ENCODE measurements at regions not wholly inside any gene's neighbourhood (a gene's known extent, or its start where the extent isn't known, plus 50 kb on each side); places are given as distances from the start of the nearest gene placed in this dataset.
A peak's percentile ranks its signal among the peaks of the same experiment; 100 is the strongest.
"Not testable (repeated sequence)": the region's sequence is repeated elsewhere in the genome, so short reads cannot be mapped to it uniquely, and the experiment has no call there.

DNA sequence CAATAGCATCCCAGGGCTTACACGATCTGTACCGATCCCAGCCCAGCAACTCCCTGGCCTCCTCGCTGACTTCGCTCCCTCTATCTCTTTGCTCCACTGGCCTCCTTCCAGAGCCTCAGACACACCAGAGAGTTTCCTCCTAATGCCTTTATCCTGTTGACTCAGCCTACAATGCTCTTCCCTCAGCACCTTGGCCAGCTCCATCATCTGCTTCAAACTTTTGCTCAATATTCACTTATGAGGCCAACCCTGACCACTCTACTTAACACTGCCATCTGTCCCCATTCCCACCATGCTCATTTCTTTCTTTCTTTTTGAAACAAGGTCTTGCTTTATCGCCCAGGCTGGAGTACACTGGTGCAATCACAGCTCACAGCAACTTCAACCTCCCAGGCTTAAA lies 180.9 kb downstream of the CEP170 start:
- DNase-seq, result not testable (repeated sequence)

DNA sequence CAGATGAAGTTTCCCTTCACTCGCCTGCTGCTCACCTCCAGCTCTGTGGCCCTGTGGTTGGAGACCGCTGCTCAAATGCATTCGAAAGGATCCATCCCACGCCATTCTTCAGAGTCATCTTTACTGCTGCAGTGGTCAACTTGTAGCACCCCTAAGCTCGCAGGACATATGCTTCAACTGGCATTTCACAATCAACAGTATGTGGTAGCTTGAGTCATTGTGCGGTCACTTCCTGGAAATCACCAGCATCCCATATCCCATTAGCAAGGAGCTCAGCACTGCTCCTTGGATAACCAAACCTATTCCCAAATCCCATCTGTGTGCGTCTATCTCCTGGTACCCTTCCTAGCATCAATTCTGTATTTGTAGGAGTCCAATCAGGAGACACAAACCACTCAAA lies 188.0 kb downstream of the CEP170 start:
- not testable (repeated sequence) for DNase-seq

DNA sequence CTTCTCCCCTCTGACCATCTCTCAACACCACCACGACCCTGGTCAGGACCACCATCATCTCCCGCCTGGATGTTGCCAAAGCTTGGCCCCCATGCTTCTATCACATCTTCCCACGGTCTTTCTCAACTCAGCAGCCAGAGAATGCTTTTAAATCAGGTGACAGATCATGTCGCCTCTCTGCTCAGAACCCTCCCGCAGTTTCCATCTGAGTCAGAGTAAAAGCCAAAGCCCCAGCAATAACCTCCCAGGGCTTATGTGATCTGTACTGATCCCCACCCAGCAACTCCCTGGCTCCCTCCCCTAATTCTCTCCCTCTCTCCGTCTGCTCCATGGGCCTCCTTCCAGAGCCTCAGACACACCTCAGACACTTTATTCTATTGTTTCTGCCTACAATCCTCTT lies 193.1 kb downstream of the CEP170 start:
- DNase-seq, result peak; percentile 45

DNA sequence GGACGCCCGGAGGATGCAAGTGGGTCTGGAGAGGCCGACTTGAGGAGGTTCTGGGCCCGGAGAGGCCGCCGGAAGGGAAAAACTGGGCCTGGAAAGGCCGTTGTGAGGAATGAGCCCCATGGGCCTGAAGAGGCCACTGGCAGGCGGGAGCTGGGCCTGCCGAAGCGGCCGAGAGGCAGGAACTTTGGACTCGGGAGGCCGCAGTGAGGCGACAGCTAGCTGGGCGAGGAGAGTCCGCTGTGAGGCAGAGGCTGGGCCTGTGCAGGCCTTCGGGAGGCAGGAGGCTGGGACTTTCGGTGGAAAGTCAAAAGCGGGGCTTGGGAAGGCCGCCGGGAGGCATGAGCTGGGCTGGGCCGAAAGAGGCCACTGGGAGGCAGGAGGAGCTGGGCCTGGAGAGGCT lies 199.6 kb downstream of the CEP170 start:
- DNase-seq, result not testable (repeated sequence)

DNA sequence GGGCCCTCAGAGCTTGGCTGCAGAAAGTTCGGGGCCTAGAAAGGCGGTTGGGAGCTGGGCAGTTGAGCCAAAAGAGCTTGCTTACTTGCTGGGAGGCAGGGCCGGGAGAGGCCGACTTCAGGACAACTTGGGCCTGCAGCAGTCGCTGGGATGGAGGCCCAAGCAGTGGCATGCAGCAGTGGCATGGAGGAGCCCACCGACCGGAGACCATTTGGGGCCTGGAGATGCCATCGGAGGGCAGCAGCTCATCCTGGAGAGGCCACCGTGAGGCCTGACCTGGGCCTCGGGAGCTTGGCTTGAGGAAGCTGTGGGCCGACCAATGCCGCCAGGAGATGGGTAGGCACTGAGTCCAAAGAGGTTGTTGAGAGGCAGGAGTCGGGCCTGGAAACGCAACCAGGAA lies 200.0 kb downstream of the CEP170 start:
- not testable (repeated sequence) for DNase-seq

DNA sequence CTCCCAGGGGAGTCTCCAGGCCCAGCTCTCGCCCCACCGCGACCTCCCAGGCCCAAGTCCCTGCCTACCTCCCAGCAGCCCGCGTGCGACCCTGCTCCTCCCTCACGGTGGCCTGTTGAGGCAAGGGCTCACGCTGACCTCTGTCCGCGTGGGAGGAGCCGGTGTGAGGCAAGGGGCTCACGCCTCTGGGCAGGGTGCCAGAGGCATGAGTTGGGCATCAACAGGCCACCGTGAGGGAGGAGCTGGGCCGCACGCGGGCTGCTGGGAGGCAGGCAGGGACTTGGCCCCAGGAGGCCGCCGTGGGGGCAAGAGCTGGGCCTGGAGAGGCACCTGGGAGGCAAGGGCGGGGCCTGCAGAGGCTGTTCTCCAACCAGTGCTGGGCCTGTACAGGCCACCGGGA lies 200.4 kb downstream of the CEP170 start:
- not testable (repeated sequence) for DNase-seq

DNA sequence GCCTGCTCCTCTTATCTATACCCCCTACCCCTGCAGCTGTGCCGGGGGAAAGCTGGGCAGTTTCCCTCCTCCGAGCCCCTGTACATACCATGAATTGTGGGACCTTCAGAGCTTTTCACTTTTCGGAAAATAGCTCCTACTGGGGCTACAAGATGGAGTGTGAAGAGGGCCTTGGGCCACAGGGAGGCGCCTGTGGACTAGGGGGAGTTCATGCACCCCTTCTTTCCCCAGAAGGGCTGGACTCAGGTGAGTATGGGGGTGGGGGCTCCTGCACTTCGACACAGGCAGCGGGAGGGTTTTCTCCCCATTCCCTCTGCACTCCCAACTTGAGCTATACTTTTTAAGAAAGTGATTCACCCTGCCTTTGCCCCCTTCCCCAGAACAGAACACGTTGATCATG lies 202.0 kb downstream of the CEP170 start:
- DNase-seq, result not testable (repeated sequence)

DNA sequence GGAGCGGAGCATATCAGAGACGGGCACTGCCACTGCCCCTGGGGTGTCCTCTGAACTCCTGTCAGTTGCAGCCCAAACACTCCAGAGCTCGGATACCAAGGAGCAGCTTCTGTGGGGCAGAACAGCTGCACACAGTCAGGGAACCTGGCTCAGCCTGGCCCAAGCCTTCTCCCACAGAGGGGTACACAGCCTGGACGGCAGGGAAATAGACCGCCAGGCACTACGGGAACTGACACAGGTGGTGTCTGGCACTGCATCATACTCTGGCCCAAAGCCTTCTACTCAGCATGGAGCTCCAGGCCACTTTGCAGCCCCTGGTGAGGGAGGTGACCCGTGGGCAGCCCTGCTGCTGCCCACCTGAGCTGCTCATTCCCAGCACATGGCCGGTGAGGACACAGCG lies 204.5 kb downstream of the CEP170 start:
- not testable (repeated sequence) for DNase-seq

DNA sequence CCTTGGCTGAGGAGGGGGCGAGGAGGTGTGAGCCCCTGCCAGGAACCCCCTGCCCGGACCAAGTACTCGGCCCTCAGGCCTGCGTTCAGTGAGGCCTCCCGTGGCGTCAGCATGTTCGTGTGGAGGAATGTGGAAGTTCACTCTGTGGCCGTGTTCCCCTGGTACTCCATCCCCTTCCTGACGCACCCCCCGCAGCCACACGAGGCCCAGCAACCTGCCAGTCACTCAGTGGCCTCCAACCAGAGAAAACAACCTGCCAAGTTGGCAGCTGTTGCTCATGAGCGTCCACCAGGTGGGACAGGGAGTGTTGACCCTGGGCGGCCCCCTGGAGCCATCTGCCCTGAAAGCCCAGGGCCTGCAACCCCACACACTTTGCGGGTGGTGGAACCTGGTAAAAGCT lies 205.4 kb downstream of the CEP170 start:
- not testable (repeated sequence) for DNase-seq

DNA sequence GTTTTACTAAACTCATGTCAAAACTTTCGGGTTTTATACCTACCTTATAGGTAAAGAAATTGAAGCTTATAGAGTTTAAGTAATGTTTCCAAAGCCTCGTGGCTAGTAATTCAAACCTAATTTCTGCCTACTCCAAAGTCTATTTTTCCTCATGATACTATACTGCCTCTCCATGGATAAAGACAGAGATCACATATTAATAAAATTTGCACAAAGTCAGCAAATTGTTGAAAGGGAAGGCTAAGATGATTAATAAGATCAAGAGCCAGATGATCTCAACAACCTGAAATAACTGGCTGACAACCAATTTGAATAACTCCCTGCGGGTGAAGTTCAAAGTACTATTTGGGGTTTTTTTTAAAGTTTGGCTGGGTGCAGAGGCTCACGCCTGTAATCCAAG lies 233.7 kb downstream of the CEP170 start:
- DNase-seq, result not testable (repeated sequence)

DNA sequence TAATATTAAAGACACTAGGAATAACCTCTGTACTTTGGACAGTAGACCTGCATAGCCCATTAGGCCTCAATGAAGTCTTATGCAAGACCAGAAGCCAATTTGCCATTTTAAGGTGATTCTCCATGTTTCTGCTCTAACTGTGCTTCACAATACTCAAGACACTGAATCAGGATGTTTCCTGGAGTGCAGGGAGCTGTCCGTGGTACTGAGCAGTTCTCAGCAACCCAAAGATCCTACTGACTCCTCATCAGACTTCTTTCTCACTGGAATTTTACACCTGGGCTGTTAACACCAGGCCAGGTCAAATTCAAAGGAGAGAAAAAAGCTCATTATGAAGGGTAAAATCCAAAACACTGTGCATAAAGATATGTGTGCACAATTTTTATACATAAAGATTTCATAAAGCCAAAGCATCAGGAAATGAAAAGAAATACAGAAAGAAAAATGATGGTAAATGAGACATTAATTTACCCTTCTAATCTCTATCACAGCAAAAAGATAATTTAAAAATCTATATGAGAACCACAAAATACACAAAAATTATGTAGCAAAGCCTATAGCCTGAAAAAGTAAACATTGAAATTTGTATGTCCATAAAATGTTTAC lies 235.9 kb downstream of the CEP170 start:
- DNase-seq, result peak; percentile 23

DNA sequence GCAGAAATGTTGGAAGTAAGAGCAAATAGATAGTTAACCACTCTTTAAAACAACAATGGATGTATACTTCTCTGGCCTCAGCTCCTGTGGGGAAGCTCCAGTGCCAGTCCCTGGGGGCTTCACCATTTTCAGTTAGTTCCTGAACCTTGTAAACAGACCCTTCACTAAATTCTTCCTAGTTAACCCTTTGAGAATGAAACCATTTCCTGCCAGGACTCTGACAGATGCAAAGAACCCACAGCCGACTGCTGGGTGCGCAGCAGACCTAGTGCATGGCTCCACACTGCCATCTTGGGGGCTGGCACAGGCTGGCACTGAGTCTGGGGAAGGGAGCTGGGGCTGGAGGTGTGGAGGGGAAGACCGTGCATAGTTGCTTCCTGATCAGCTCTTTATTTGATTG lies 244.4 kb downstream of the CEP170 start:
- not testable (repeated sequence) for DNase-seq

DNA sequence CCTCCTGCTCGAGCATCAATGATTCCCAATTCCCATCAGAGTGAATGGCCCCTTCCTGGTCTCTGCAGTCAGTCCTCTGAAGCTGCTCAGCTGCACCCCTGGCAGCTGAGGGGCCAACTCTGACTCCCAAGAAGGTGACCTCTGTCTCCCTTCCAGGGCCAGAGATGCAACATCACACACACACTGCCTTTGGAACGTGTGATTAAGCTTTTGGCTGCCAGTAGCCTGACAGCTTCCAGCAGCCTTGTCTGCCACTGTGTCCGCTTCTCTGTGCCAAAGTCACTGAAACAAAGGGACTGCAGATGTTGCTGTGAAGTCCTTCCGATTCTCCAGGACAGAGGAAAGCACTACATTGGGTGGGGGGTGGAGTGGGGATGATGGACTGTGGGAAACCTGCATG lies 254.1 kb downstream of the CEP170 start:
- not testable (repeated sequence) for DNase-seq

DNA sequence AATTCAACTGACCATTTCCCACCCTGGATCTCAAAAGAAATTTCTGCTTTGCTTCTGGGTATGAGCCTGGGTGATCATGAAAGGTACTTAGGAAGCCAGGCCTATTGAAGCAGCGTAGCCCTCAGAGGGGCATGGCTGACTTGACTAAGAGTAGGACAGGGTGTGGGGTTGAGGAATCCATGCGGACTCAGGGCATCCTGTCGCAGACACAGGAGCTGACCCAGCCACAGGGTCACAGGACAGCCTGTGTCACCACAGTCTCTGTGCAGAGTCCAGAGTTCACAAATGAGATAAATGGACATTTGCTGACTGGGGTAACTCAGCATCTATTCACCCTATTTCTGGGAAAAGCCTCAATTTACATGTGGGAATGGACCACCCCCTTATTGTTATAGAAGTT lies 262.3 kb downstream of the CEP170 start:
- DNase-seq, result not testable (repeated sequence)

DNA sequence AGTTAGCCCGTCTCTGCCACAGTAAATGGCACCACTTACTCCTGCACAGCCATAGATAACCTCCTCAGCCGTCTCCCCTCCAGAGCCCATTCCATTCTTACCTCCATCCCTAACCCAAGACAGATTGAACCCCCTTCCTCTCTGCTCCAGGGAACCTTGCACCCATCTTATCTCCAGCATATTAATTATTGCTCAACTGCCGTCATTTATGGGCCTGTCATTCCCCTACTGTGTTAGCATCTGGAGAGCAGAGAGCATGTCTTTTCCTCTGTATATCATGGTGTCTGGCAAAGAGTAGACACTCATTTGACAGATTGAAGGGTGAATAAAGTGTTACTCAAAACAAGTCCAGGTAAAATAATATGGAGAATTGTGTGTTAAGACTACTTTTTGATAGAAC lies 270.0 kb downstream of the CEP170 start:
- not testable (repeated sequence) for DNase-seq

DNA sequence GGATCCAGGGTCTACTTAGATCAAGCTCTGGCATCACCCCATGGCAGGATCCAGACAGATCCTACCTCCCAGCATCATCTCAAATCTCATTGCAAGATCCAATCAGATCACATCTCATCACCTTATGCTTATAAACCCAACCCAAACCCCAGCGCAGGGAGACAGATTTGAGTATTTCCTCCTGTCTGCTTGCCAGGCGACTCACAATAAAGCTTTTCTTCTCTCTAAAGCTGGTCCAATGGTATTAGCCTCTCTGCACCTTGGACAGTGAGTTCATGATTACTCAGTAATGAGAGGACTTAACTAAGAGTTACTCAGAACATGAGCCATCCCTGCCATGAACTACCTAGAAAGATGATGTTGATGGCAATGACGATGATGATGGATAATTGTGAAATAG lies 281.7 kb downstream of the CEP170 start:
- DNase-seq, result not testable (repeated sequence)

DNA sequence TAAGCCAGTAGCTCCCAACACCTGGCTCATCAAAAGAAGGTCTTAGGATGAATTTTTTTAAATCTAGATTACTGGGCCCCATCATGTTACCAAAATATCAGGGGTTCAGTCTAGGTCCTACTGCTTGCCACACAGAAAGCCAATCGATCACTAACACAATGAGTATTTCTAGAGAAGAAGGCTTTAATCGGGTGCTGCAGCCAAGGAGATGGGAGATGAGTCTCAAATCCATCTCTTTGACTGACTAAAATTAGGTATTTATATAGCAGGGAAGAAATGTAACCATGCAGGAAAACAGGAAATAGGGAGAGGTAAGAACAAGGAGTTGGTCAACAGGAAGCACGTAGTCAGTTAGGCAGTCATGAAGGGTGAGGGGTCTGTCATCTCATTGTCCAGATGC lies 288.2 kb downstream of the CEP170 start:
- no peak for DNase-seq

DNA sequence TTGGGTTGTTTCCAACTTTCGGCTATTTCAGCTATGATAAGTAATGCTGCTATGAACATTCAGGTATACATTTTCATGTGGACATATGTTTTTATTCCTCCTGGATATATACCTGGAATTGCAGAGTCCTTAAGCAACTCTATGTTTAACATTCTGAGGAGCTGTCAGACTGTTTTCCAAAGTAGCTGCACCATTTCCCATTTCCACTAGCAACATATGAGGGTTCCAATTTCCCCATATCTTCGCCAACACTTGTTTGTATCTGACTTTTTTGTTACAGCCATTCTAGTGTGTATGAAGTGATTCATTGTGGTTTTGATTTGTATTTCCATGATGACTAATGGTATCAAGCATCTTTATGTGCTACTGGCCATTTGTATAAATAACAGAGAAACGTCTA lies 295.7 kb downstream of the CEP170 start:
- DNase-seq, result not testable (repeated sequence)

DNA sequence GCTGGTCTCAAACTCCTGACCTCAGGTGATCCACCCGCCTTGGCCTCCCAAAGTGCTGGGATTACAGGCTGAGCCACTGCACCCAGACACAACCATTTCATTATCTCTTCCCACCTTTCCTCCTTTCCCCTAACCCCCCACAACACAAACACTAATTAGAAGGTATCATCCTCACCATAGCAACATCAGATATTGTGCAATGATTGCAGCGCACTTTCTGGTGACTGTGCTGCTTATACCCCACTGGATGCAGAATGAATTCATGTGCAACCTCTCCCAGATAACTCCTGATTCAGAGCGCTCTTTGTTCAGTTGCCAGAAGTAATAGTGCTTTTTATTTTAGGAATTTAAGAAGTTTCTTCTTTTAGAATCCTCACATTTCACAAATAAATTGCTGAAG lies 300.1 kb downstream of the CEP170 start:
- not testable (repeated sequence) for DNase-seq

DNA sequence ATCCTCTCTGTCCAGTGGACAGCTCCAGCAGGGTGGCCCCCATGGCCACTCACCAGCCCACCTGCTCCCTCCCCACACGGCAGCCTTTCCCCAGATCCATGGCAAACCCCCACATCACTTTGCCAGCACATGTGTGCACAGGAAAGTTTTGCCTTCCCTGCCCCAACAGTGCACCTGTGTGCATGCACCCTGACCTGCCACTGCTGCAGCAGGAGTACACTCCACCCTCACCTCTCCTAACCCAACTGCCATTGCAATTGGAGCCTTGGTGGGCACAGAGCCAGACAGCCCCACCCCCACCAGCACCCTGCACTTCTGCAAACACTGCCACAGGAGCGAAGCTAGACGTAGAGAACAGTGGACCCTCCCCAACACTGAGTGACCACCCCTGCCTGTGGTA lies 308.9 kb downstream of the CEP170 start:
- no peak for DNase-seq

DNA sequence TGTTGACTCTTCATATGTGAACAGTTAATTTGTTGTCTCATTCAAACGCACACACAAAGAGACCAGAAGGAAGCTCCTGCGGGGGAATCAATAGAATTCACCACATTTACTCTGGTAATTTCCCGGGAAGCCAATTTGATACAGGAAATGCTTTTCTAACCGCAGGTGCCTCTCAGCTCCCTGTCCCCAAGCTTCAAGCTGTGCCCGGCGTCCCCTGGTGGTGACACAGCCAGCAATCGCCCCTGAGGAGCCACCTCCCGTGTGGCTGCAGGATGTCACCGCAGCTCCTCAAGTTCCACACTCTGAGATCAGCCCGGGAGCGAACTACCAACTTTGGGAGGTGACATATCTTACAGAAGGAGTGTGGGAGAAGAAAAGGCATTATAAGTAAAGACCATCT lies 318.4 kb downstream of the CEP170 start:
- peak; percentile 3 for DNase-seq

DNA sequence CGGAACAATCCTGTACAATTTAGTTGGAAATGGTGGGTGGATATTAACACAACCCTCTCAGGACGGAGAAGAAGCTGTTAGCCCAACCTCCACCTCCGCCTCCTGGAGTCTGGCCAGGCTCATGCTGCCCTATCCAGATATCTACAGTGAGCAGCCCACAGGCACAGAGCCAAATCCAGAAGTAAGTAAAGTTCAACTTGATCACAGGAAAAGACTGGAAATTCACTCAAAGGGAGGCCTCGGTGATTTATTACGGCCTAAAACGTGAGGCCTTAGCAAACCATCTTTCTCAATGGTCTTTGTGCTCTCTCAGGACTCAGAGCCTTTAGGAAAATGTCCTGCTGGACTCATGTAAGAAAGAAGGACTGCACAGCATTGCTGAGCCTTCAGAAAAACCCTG lies 330.4 kb downstream of the CEP170 start:
- not testable (repeated sequence) for DNase-seq

DNA sequence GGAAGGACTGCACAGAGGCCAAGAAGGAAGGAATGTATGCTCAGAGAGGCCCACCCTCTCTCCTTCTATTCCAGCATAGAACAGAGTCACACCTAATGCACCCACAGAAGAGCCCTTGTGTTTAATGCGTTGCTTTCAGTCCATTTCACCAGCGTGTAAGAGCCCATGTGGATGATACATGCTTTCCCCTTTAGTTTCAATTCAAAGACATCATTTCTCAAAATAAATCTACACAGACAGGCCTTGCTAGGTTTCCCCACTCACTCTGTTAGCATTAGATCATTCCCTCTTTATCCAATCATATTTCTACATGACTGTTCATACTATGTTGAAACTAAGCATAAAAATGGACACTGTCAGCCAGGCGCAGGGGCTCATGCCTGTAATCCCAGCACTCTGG lies 331.5 kb downstream of the CEP170 start:
- DNase-seq, result not testable (repeated sequence)

DNA sequence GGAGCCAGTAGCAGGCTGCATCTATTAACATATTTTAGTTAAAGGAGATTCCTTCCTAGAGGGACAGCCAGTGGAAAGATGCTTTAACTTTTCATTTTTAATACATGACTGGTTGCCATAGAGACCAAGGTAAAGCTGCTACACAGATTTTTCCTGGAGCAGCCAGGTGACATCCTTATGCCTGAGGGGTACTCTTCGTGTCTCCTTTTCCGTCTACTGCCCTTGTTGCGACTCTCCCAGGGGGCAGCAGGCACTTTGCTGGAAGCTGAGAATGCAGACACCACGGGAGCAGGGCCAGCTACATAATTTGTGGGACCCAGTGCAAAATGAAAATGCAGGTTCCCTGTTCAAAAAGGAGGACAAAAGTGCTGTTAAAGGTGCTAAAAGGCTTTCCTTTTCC lies 340.4 kb downstream of the CEP170 start:
- not testable (repeated sequence) for DNase-seq

DNA sequence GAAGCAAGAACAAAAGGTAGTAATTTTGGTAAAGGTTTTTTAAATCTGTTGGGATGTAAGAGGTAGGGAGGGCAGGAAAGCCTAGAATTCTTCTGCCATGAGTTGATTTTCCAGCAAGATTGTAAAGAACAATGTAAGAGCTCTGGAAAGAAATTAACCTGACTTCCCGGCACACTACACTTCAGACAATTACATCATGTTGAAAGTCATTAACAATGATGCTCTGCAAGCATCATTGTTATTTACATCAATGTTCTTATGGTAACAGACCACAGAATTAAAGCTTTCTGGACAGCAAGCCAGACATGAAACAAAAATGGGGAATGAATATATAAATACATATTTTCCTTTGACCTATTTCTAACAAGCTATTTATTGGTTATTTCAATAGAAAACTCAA lies 342.2 kb downstream of the CEP170 start:
- not testable (repeated sequence) for DNase-seq
